Liver (tissue), 3 donors: ENCODE measurements at regions not wholly inside any gene's neighbourhood (a gene's known extent, or its start where the extent isn't known, plus 50 kb on each side); places are given as distances from the start of the nearest gene placed in this dataset.

Source experiments
- EGR1 ChIP-seq, 2 donors: IDR thresholded peaks; 2 replicates each; pipeline ENCODE4 v1.6.1; 2016 to 2018; ENCODE audit warnings: antibody characterized with exemption in 2 of 2, low read depth in 2 of 2
- FOXA2 ChIP-seq: IDR thresholded peaks from 2 replicates; pipeline ENCODE4 v1.6.1; 2016; ENCODE audit warnings: antibody characterized with exemption
- GABPA ChIP-seq, 2 donors: IDR thresholded peaks in 1 of 2; conservative IDR thresholded peaks in 1 of 2; 2 replicates each; pipeline ENCODE4 v1.6.1; 2016; ENCODE audit warnings: antibody characterized with exemption in 2 of 2, mild to moderate bottlenecking in 1 of 2, moderate library complexity in 1 of 2
- HNF4G ChIP-seq: IDR thresholded peaks from 2 replicates; pipeline ENCODE4 v1.6.1; 2016; ENCODE audit warnings: antibody characterized with exemption
- JUND ChIP-seq, 2 donors: IDR thresholded peaks; 2 replicates each; pipeline ENCODE4 v1.6.1; 2016; ENCODE audit warnings: antibody characterized with exemption in 2 of 2
- MAX ChIP-seq: IDR thresholded peaks from 2 replicates; pipeline ENCODE4 v1.6.1; 2016; ENCODE audit warnings: antibody characterized with exemption
- REST ChIP-seq: IDR thresholded peaks from 2 replicates; pipeline ENCODE4 v1.6.1; 2016; ENCODE audit warnings: antibody characterized with exemption, mild to moderate bottlenecking
- RXRA ChIP-seq, 2 donors: IDR thresholded peaks; 2 replicates each; pipeline ENCODE4 v1.6.1; 2017 to 2018; ENCODE audit warnings: antibody characterized with exemption in 2 of 2, mild to moderate bottlenecking in 1 of 2
- SP1 ChIP-seq: IDR thresholded peaks from 2 replicates; pipeline ENCODE4 v1.6.1; 2018; ENCODE audit warnings: antibody characterized with exemption, mild to moderate bottlenecking
- TAF1 ChIP-seq: conservative IDR thresholded peaks from 2 replicates; pipeline ENCODE4 v1.6.1; 2016; ENCODE audit warnings: antibody characterized with exemption, mild to moderate bottlenecking
- ZBTB33 ChIP-seq: IDR thresholded peaks from 2 replicates; pipeline ENCODE4 v1.6.1; 2016; ENCODE audit warnings: antibody characterized with exemption
- TF ChIP-seq, protein P1 (sequence below): fragments of 150-350 bp; IDR thresholded peaks from 2 replicates; pipeline ENCODE4 v1.5.1; 2017; ENCODE audit warnings: improper control_type of control experiment, low read depth, low read length; ENCODE audit not compliant: missing input control
- donor health status: healthy.
- donor health status: healthy.

DNA sequence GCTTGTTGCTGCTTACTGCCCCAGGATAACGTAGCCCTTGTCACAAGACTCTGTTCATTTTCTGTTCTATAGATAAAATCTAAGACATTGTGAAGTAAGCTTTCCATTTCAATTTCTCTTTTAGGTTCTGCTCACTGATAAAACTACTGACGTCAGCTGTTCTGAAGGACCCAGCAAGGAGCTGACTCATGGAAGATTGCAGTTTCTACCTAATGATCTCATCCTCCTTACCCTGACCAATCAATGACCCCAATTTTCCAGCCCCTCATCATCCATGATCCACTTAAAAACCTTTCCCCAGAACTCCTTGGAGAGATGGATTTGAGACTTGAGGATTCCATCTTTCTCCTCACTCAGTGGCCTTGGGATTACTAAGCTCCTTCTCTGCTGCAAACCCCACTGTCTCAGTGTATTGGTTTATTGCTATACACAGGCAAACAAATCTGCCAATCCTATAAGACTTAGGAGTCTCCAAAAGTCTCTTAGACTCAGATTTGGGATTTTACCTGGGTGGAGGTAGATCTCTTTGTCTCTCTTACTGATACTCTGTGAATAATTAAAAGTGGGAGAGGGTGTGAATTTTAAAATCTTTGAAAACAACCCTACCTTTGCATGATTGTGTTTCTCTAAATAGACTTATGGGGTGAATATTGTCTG is 109.2 kb upstream of the TRIM24 start:
- TF ChIP-seq, protein P1, sequence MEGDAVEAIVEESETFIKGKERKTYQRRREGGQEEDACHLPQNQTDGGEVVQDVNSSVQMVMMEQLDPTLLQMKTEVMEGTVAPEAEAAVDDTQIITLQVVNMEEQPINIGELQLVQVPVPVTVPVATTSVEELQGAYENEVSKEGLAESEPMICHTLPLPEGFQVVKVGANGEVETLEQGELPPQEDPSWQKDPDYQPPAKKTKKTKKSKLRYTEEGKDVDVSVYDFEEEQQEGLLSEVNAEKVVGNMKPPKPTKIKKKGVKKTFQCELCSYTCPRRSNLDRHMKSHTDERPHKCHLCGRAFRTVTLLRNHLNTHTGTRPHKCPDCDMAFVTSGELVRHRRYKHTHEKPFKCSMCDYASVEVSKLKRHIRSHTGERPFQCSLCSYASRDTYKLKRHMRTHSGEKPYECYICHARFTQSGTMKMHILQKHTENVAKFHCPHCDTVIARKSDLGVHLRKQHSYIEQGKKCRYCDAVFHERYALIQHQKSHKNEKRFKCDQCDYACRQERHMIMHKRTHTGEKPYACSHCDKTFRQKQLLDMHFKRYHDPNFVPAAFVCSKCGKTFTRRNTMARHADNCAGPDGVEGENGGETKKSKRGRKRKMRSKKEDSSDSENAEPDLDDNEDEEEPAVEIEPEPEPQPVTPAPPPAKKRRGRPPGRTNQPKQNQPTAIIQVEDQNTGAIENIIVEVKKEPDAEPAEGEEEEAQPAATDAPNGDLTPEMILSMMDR = no peak
- TF ChIP-seq EGR1 (IDR thresholded peaks at IDR 0.05; ENCODE audit: low read depth in 2 of 2) = no peak
- TF ChIP-seq FOXA2 = no peak
- TF ChIP-seq REST = no peak
- TF ChIP-seq MAX = no peak
- no peak for TF ChIP-seq JUND (IDR thresholded peaks at IDR 0.05)
- no peak for TF ChIP-seq TAF1
- TF ChIP-seq GABPA (IDR thresholded peaks at IDR 0.05 in 1 of 2, conservative IDR thresholded peaks at IDR 0.05 in 1 of 2) = no peak
- no peak for TF ChIP-seq RXRA (IDR thresholded peaks at IDR 0.05)
- TF ChIP-seq HNF4G = no peak
- TF ChIP-seq SP1 = no peak
- TF ChIP-seq ZBTB33 = no peak
